ENCODE measurements at regions not wholly inside any gene's neighbourhood (a gene's known extent, or its start where the extent isn't known, plus 50 kb on each side); places are given as distances from the start of the nearest gene placed in this dataset.
A peak's percentile ranks its signal among the peaks of the same experiment; 100 is the strongest.

- 85% methylated on average over 3 of the region's 3 CpGs for WGBS (ENCODE audit: low lambda C conversion rate, missing lambda C conversion rate)
- no peaks in the 10 kb centered on the region for H3K79me2 ChIP-seq
- H3K36me3 ChIP-seq (replicated peaks; ENCODE audit: insufficient read depth, low read depth): no peaks in the 10 kb centered on the region
- H3K9me3 ChIP-seq (ENCODE audit: low read depth): no peaks in the 10 kb centered on the region
- H3K9me2 ChIP-seq (replicated peaks; ENCODE audit: insufficient read depth): no peaks in the 10 kb centered on the region
- no peaks in the 10 kb centered on the region for H4K20me1 ChIP-seq (ENCODE audit: insufficient read depth, poor library complexity, severe bottlenecking)
- DNase-seq (ENCODE audit: low spot score): no peak
- H3K27me3 ChIP-seq: no peaks in the 10 kb centered on the region
- TF ChIP-seq EZH2phosphoT487 (IDR thresholded peaks at IDR 0.05; ENCODE audit: low read depth, severe bottlenecking, unreplicated experiment): no peak
- no peak for TF ChIP-seq EZH2 (IDR thresholded peaks at IDR 0.05; ENCODE audit: borderline replicate concordance)
- TF ChIP-seq, protein P1, sequence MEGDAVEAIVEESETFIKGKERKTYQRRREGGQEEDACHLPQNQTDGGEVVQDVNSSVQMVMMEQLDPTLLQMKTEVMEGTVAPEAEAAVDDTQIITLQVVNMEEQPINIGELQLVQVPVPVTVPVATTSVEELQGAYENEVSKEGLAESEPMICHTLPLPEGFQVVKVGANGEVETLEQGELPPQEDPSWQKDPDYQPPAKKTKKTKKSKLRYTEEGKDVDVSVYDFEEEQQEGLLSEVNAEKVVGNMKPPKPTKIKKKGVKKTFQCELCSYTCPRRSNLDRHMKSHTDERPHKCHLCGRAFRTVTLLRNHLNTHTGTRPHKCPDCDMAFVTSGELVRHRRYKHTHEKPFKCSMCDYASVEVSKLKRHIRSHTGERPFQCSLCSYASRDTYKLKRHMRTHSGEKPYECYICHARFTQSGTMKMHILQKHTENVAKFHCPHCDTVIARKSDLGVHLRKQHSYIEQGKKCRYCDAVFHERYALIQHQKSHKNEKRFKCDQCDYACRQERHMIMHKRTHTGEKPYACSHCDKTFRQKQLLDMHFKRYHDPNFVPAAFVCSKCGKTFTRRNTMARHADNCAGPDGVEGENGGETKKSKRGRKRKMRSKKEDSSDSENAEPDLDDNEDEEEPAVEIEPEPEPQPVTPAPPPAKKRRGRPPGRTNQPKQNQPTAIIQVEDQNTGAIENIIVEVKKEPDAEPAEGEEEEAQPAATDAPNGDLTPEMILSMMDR (IDR thresholded peaks at IDR 0.05; ENCODE audit: poor library complexity): no peak
- no peak overlapping the region for H3K4me2 ChIP-seq
- no peak overlapping the region for H3K4me3 ChIP-seq
- H3K4me1 ChIP-seq (ENCODE audit: insufficient read depth): peaks cover 29% of the 10 kb centered on the region
- no peak overlapping the region for H2AFZ ChIP-seq
- peak overlapping the region; percentile 46 for H3K27ac ChIP-seq
These were observed 190.1 kb upstream of the TNP1 start for GRCh38 chr2:217049956-217050355.

GRCh38 chr2:217049422-217049821, 189.6 kb upstream of the TNP1 start:
- DNase-seq (ENCODE audit: low spot score): no peak
- TF ChIP-seq EZH2 (IDR thresholded peaks at IDR 0.05; ENCODE audit: borderline replicate concordance) (no peak), EZH2phosphoT487 (IDR thresholded peaks at IDR 0.05; ENCODE audit: low read depth, severe bottlenecking, unreplicated experiment) (no peak)
- TF ChIP-seq, protein P1 (IDR thresholded peaks at IDR 0.05; ENCODE audit: poor library complexity): no peak
- H2AFZ ChIP-seq: no peak overlapping the region
- H3K4me2 ChIP-seq: peak overlapping the region; percentile 3
- no peaks in the 10 kb centered on the region for H3K27me3 ChIP-seq
- H3K9me2 ChIP-seq (replicated peaks; ENCODE audit: insufficient read depth): no peaks in the 10 kb centered on the region
- WGBS (ENCODE audit: low lambda C conversion rate, missing lambda C conversion rate): 47% methylated on average over 7 of the region's 7 CpGs
- H4K20me1 ChIP-seq (ENCODE audit: insufficient read depth, poor library complexity, severe bottlenecking): no peaks in the 10 kb centered on the region
- H3K4me3 ChIP-seq: no peak overlapping the region
- H3K9me3 ChIP-seq (ENCODE audit: low read depth): no peaks in the 10 kb centered on the region
- H3K4me1 ChIP-seq (ENCODE audit: insufficient read depth): peaks cover 29% of the 10 kb centered on the region
- H3K79me2 ChIP-seq: no peaks in the 10 kb centered on the region
- H3K27ac ChIP-seq: peak overlapping the region; percentile 77
- H3K36me3 ChIP-seq (replicated peaks; ENCODE audit: insufficient read depth, low read depth): no peaks in the 10 kb centered on the region

- DNase-seq (ENCODE audit: low spot score): no peak
- Histone ChIP-seq H3K4me1 (ENCODE audit: insufficient read depth) (peaks cover 29% of the 10 kb centered on the region), H3K4me3 (no peak overlapping the region), H3K79me2 (no peaks in the 10 kb centered on the region), H3K27ac (peak overlapping the region; percentile 77), H3K36me3 (replicated peaks; ENCODE audit: insufficient read depth, low read depth) (no peaks in the 10 kb centered on the region), H2AFZ (no peak overlapping the region), H3K4me2 (peak overlapping the region; percentile 3), H3K9me2 (replicated peaks; ENCODE audit: insufficient read depth) (no peaks in the 10 kb centered on the region), H4K20me1 (ENCODE audit: insufficient read depth, poor library complexity, severe bottlenecking) (no peaks in the 10 kb centered on the region), H3K9me3 (ENCODE audit: low read depth) (no peaks in the 10 kb centered on the region), H3K27me3 (no peaks in the 10 kb centered on the region)
- 80% methylated on average over 1 of the region's 1 CpG for WGBS (ENCODE audit: low lambda C conversion rate, missing lambda C conversion rate)
- TF ChIP-seq EZH2phosphoT487 (IDR thresholded peaks at IDR 0.05; ENCODE audit: low read depth, severe bottlenecking, unreplicated experiment): no peak
- no peak for TF ChIP-seq EZH2 (IDR thresholded peaks at IDR 0.05; ENCODE audit: borderline replicate concordance)
- TF ChIP-seq, protein P1 (IDR thresholded peaks at IDR 0.05; ENCODE audit: poor library complexity): no peak
These were observed 188.9 kb upstream of the TNP1 start for GRCh38 chr2:217048730-217049129.

DNA sequence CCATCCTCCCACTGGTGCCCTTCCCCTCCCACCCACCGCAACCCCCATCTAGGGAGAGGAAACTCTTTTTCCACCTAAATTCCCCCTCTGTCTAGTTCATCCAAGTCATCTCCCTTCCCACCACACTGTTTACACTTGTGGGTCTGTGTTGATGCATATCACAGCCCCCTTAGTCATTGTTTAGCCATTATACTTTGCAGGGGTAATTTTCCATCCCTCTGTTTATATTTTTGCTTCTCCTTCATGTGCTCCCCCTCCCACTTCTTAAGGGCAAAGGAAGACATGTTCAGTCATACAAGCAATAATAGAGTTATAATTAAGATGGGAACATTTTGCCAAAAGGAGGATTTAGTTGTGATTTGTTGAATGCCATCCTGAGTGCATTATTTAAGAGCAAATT, 187.8 kb upstream of the TNP1 start:
- Histone ChIP-seq H3K27ac (peak overlapping the region; percentile 77), H3K36me3 (replicated peaks; ENCODE audit: insufficient read depth, low read depth) (no peaks in the 10 kb centered on the region), H4K20me1 (ENCODE audit: insufficient read depth, poor library complexity, severe bottlenecking) (no peaks in the 10 kb centered on the region), H3K79me2 (no peaks in the 10 kb centered on the region), H2AFZ (no peak overlapping the region), H3K4me2 (peak overlapping the region; percentile 6), H3K4me1 (ENCODE audit: insufficient read depth) (peaks cover 29% of the 10 kb centered on the region), H3K9me2 (replicated peaks; ENCODE audit: insufficient read depth) (no peaks in the 10 kb centered on the region), H3K4me3 (no peak overlapping the region), H3K9me3 (ENCODE audit: low read depth) (no peaks in the 10 kb centered on the region), H3K27me3 (no peaks in the 10 kb centered on the region)
- TF ChIP-seq, protein P1 (IDR thresholded peaks at IDR 0.05; ENCODE audit: poor library complexity): no peak
- TF ChIP-seq EZH2phosphoT487 (IDR thresholded peaks at IDR 0.05; ENCODE audit: low read depth, severe bottlenecking, unreplicated experiment) (no peak), EZH2 (IDR thresholded peaks at IDR 0.05; ENCODE audit: borderline replicate concordance) (no peak)
- no peak for DNase-seq (ENCODE audit: low spot score)
- WGBS (ENCODE audit: low lambda C conversion rate, missing lambda C conversion rate): no CpG with 5 or more reads among the region's 1 CpG
